Stimulated activated naive B cell treated with anti-CD40 and anti-IgM and Interleukin-4, amounts not matched to agents 10 μg/mL and 1 μg/mL and 100 μg/mL, for 72 hours (primary cell): ENCODE measurements at regions not wholly inside any gene's neighbourhood (a gene's known extent, or its start where the extent isn't known, plus 50 kb on each side); places are given as distances from the start of the nearest gene placed in this dataset.
"Not testable (repeated sequence)": the region's sequence is repeated elsewhere in the genome, so short reads cannot be mapped to it uniquely, and the experiment has no call there.

Experiments
- ATAC-seq, 2 donors: fragments of 150-1000 bp; cut with Tn5 transposase; replicated peaks; 2 replicates each; pipeline ENCODE4 v1.10.0; 2021; ENCODE audit warnings: moderate library complexity in 1 of 2
- DNase-seq: peaks from one replicate; pipeline ENCODE4 v3.0.0; 2021
- H3K27ac Mint-ChIP-seq: one replicate; pipeline ENCODE4 v1.8.0; 2022; ENCODE audit warnings: mild to moderate bottlenecking, mixed read lengths
- H3K27me3 Mint-ChIP-seq, 2 donors: one replicate each; pipeline ENCODE4 v1.8.0; 2022; ENCODE audit warnings: mixed read lengths in 2 of 2
- H3K36me3 Mint-ChIP-seq, 2 donors: one replicate each; pipeline ENCODE4 v1.8.0; 2022; ENCODE audit warnings: mixed read lengths in 2 of 2, mild to moderate bottlenecking in 1 of 2
- H3K4me1 Mint-ChIP-seq, 2 donors: one replicate each; pipeline ENCODE4 v1.8.0; 2022; ENCODE audit warnings: mixed read lengths in 2 of 2, mild to moderate bottlenecking in 1 of 2
- H3K4me3 Mint-ChIP-seq, 2 donors: one replicate each; pipeline ENCODE4 v1.8.0; 2022; ENCODE audit warnings: mild to moderate bottlenecking in 2 of 2, mixed read lengths in 2 of 2, moderate library complexity in 1 of 2
- H3K9me3 Mint-ChIP-seq, 2 donors: one replicate each; pipeline ENCODE4 v1.8.0; 2022; ENCODE audit warnings: mixed read lengths in 2 of 2, mild to moderate bottlenecking in 1 of 2

GRCh38 chr2:12451726-12452125 lies 265.0 kb upstream of the TRIB2 start:
- H3K27ac Mint-ChIP-seq: no peak overlapping the region
- DNase-seq (no peak), ATAC-seq (no peak)
- no peaks in the 10 kb centered on the region for H3K36me3 Mint-ChIP-seq
- no peaks in the 10 kb centered on the region for H3K27me3 Mint-ChIP-seq
- H3K4me1 Mint-ChIP-seq: peaks cover 7 to 13% of the 10 kb centered on the region in 2 donors
- H3K9me3 Mint-ChIP-seq: no peaks in the 10 kb centered on the region
- peak overlapping the region; percentile 53 to 54 for H3K4me3 Mint-ChIP-seq

GRCh38 chr2:12452185-12452584 lies 264.6 kb upstream of the TRIB2 start:
- Mint-ChIP-seq H3K4me3 (peak overlapping the region; percentile 53 to 54), H3K27ac (peak overlapping the region; percentile 2), H3K9me3 (no peaks in the 10 kb centered on the region), H3K36me3 (no peaks in the 10 kb centered on the region), H3K4me1 (peaks cover 11 to 18% of the 10 kb centered on the region in 2 donors), H3K27me3 (no peaks in the 10 kb centered on the region)
- peak; percentile 42 to 48 for ATAC-seq
- DNase-seq: no peak

- no peak overlapping the region for H3K27ac Mint-ChIP-seq
Measured at GRCh38 chr2:12453731-12454130, 263.0 kb upstream of the TRIB2 start.

GRCh38 chr2:12455661-12456060 lies 261.1 kb upstream of the TRIB2 start:
- no peak for DNase-seq
- Mint-ChIP-seq H3K27ac (no peak overlapping the region), H3K27me3 (no peaks in the 10 kb centered on the region), H3K9me3 (no peaks in the 10 kb centered on the region), H3K4me1 (peaks cover 11 to 23% of the 10 kb centered on the region in 2 donors), H3K36me3 (no peaks in the 10 kb centered on the region), H3K4me3 (no peak overlapping the region)
- ATAC-seq: no peak

More at GRCh38 chr2:12453731-12454130, 263.0 kb upstream of the TRIB2 start:
- ATAC-seq (no peak), DNase-seq (no peak)
- Mint-ChIP-seq H3K4me3 (no peak overlapping the region), H3K27me3 (no peaks in the 10 kb centered on the region), H3K36me3 (no peaks in the 10 kb centered on the region), H3K9me3 (no peaks in the 10 kb centered on the region), H3K4me1 (peaks cover 11 to 23% of the 10 kb centered on the region in 2 donors)

GRCh38 chr2:12456293-12457106 lies 260.2 kb upstream of the TRIB2 start:
- H3K36me3 Mint-ChIP-seq: peaks cover 0 to 6% of the 10 kb centered on the region in 2 donors
- DNase-seq: peak; percentile 22
- H3K4me3 Mint-ChIP-seq: peak overlapping the region; percentile 62 to 71
- H3K9me3 Mint-ChIP-seq: peaks cover 0 to 6% of the 10 kb centered on the region in 2 donors
- H3K27ac Mint-ChIP-seq: no peak overlapping the region
- H3K27me3 Mint-ChIP-seq: no peaks in the 10 kb centered on the region
- peak; percentile 81 to 98 for ATAC-seq
- peaks cover 11 to 23% of the 10 kb centered on the region in 2 donors for H3K4me1 Mint-ChIP-seq

- ATAC-seq (no peak), DNase-seq (no peak)
- Mint-ChIP-seq H3K36me3 (peaks cover 0 to 7% of the 10 kb centered on the region in 2 donors), H3K27ac (no peak overlapping the region), H3K27me3 (no peaks in the 10 kb centered on the region), H3K9me3 (peaks cover 0 to 7% of the 10 kb centered on the region in 2 donors), H3K4me3 (no peak overlapping the region), H3K4me1 (peaks cover 5 to 15% of the 10 kb centered on the region in 2 donors)
Measured at GRCh38 chr2:12457831-12458230, 258.9 kb upstream of the TRIB2 start.

GRCh38 chr2:12463189-12463588 lies 253.5 kb upstream of the TRIB2 start:
- no peak overlapping the region for H3K27ac Mint-ChIP-seq
- no peak for ATAC-seq
- H3K27me3 Mint-ChIP-seq: no peaks in the 10 kb centered on the region
- no peak overlapping the region for H3K4me3 Mint-ChIP-seq
- H3K4me1 Mint-ChIP-seq: peaks cover 6% of the 10 kb centered on the region in 2 donors
- peaks cover 0 to 7% of the 10 kb centered on the region in 2 donors for H3K36me3 Mint-ChIP-seq
- DNase-seq: no peak
- peaks cover 0 to 7% of the 10 kb centered on the region in 2 donors for H3K9me3 Mint-ChIP-seq

GRCh38 chr2:12465631-12466135 lies 251.1 kb upstream of the TRIB2 start:
- peaks cover 6 to 8% of the 10 kb centered on the region in 2 donors for H3K4me1 Mint-ChIP-seq
- H3K9me3 Mint-ChIP-seq: peaks cover 0 to 7% of the 10 kb centered on the region in 2 donors
- ATAC-seq (no peak), DNase-seq (no peak)
- no peaks in the 10 kb centered on the region for H3K27me3 Mint-ChIP-seq
- no peak overlapping the region for H3K4me3 Mint-ChIP-seq
- H3K27ac Mint-ChIP-seq: no peak overlapping the region
- peaks cover 0 to 7% of the 10 kb centered on the region in 2 donors for H3K36me3 Mint-ChIP-seq

- no peak overlapping the region for H3K4me3 Mint-ChIP-seq
Measured at GRCh38 chr2:12467303-12467702, 249.4 kb upstream of the TRIB2 start.

GRCh38 chr2:12469141-12469561 lies 247.6 kb upstream of the TRIB2 start:
- no peak overlapping the region for H3K27ac Mint-ChIP-seq
- H3K4me1 Mint-ChIP-seq: peaks cover 6 to 8% of the 10 kb centered on the region in 2 donors
- H3K9me3 Mint-ChIP-seq: peaks cover 6 to 10% of the 10 kb centered on the region in 2 donors
- H3K4me3 Mint-ChIP-seq: no peak overlapping the region
- H3K27me3 Mint-ChIP-seq: no peaks in the 10 kb centered on the region
- H3K36me3 Mint-ChIP-seq: peaks cover 3 to 5% of the 10 kb centered on the region in 2 donors
- ATAC-seq (no peak), DNase-seq (no peak)

More at GRCh38 chr2:12467303-12467702, 249.4 kb upstream of the TRIB2 start:
- Mint-ChIP-seq H3K27ac (no peak overlapping the region), H3K27me3 (no peaks in the 10 kb centered on the region), H3K9me3 (peaks cover 4 to 7% of the 10 kb centered on the region in 2 donors), H3K4me1 (peaks cover 6 to 8% of the 10 kb centered on the region in 2 donors), H3K36me3 (peaks cover 3 to 5% of the 10 kb centered on the region in 2 donors)
- DNase-seq: no peak
- no peak for ATAC-seq

GRCh38 chr2:12472265-12472664 lies 244.5 kb upstream of the TRIB2 start:
- not testable (repeated sequence) for DNase-seq, ATAC-seq, H3K27me3 Mint-ChIP-seq, H3K27ac Mint-ChIP-seq, H3K36me3 Mint-ChIP-seq, H3K4me3 Mint-ChIP-seq, H3K4me1 Mint-ChIP-seq
- H3K9me3 Mint-ChIP-seq: peaks cover 7 to 16% of the 10 kb centered on the region in 2 donors

- Mint-ChIP-seq H3K36me3 (no peaks in the 10 kb centered on the region), H3K27ac (no peak overlapping the region), H3K4me1 (no peaks in the 10 kb centered on the region), H3K4me3 (no peak overlapping the region), H3K27me3 (no peaks in the 10 kb centered on the region), H3K9me3 (peaks cover 3 to 7% of the 10 kb centered on the region in 2 donors)
- ATAC-seq (no peak), DNase-seq (no peak)
Measured at GRCh38 chr2:12478151-12479064, 238.3 kb upstream of the TRIB2 start.

GRCh38 chr2:12479065-12479601 lies 237.6 kb upstream of the TRIB2 start:
- no peaks in the 10 kb centered on the region for H3K36me3 Mint-ChIP-seq
- H3K9me3 Mint-ChIP-seq: peaks cover 1 to 6% of the 10 kb centered on the region in 2 donors
- H3K27ac Mint-ChIP-seq: no peak overlapping the region
- ATAC-seq (no peak), DNase-seq (no peak)
- H3K4me1 Mint-ChIP-seq: no peaks in the 10 kb centered on the region
- no peak overlapping the region for H3K4me3 Mint-ChIP-seq
- no peaks in the 10 kb centered on the region for H3K27me3 Mint-ChIP-seq
